SKM-1 (cell line): ENCODE measurements at regions not wholly inside any gene's neighbourhood (a gene's known extent, or its start where the extent isn't known, plus 50 kb on each side); places are given as distances from the start of the nearest gene placed in this dataset.

ENCODE experiments used
- DNase-seq: peaks from one replicate; lab custom pipeline; 2025; ENCODE audit not compliant: unreplicated experiment; lab: John Stamatoyannopoulos, UW

DNA sequence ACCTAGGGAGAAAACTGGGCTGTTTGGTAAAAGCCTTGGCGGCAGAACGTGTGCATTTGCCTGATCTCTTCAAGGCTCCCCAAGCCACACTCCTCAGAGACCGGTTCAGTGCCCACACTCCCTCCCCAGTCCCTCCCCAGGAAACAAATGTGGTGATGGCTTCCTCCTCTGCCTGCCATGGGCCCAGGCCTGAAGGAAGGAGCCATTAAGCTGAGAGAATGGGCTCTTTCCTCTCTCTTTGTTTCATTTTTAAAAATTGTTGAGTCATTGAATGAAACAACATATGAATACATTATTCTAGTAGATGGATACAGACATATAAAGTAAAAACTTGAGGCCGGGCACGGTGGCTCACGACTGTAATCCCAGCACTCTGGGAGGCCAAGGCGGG, 50.6 kb upstream of the YWHAQ start:
- no peak for DNase-seq

DNA sequence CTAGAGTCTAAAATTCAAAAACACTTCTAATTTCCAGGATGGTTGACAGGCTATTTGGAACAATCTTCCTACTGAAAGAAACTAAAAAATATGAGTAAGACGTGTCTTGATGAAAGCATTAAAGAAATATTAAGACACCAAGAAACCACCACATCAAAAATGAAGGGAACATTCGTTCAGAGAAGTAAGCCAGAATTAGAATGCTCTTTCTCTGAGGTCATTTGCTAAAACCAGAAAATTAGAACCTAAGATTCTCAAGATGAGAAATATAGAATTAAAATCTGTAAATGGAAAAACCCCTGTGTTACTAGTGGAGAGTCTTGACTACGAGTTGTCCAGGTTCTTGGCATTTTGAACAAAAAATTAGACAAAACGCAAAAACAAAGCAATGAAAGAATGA, 54.8 kb upstream of the YWHAQ start:
- DNase-seq: no peak

DNA sequence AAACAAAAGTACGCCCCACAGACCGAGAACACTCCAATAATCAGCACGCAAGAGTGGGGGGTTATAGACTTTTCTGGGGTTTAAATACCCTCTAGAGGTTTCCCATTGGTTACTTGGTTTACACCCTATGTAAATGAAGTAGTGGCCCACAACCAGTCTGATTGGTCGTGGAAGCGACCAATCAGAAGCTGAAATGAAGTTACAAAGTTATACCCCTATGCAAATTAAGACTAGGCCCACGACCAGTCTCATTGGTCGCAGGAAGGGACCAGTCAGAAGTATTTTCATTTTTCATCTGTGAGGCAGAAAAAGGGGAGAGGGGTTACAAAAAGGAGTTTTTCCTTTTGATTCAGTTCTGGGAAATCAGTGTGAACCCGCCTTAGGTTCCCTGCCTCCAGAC, 55.3 kb upstream of the YWHAQ start:
- no peak for DNase-seq

DNA sequence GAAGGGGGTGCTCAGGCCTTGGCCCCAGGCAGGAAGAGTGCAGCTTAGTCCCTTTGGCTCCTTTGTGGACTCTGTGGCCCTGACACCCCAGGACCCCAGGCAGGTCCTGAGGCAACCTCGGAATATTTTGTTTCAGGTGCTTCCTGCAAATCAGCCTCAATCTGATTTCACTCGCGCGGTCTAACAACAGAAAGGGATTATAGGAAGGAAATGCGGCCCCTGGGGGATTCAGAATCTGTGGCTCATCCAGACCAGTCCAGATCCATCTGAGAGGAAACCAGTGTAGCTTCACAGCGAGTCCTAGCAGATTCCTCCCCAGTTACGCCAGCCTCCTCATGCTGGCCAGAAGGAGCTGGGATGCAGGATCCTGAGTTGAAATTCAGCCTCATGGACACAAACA, 59.5 kb upstream of the YWHAQ start:
- DNase-seq: no peak

DNA sequence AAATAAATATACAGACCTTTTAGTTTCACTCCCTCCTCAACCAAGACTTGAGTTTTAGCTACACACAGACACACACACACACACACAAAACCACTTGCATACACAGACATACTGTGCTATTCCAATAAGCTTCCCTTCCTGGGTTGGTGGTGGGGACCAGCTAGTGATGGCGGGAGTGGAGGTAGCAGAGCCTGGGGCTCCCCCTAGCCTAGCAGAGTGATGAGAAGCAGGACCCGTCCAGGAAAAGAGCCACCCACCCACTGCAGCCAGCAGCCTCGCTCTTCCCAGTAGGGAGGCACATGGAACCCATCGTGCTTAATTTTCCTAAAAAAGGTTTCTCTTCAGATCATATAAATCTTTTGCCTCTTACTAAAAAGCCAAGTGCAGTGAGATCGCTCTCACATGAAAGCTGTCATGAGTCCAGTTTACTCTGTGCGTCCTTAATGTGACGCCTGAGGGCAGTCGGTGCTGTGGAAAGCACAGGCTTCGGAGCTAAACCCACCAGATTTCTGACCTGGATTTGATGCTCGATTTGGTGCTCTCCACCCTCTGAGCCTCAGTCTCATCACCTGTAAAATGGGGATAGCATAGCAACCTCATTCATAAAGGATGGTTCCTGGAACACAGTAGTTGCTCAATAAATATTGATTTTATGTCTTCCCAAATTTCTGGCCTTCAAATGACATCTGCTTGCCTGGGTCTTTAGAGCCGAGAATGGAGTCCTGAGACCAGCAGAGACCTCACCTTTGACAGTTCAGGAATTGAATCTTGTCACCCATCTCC, 60.1 kb upstream of the YWHAQ start:
- DNase-seq: no peak

DNA sequence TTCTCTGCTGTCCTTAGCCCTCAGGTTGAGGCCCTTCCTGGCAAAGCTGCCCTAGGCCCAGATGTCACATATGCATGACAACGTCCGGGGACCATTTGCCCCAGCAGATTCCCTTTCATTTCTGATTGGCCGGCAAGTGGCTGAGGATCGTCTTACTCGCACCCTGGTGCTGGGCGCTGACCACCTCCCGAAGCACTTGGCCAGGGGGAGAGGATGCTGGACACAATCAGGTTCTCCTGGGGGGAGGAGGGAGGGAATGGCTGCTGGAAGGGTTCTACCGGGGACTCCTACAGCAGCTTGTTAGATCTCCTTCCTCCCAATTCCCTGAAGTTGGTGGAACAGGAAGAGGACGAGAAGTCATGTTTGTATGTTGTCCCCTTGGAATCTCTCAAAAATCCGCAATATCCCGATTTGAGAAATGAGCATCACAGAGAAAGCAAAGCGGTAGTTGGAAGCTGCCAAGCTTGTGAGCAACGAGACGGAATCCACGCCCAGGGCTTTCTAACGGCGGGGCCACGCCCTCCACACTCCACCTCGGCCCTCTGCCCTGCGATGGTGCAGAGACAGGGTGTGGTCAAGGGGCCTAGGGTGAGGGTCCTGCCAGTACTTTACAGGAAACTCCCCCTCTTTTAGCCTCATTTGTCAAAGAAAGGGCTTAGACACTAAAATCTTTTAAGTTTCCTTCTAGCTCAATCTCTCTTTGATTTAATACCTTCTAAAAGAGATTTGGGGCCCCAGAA, 61.8 kb upstream of the YWHAQ start:
- DNase-seq: no peak

DNA sequence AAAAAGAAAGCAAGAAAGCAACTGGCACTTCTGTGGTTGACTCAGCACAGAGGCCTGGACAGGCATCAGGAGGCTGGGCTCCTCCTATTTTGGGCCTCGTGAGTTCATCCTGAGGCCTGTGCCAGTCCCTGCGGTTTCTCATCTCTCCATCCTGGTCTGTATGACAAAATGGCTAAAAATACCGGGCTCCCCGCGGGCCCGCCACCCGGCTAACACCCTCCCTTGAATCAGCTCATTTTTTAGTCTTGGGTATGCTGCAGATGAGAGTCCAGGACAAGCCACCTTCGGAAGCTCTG, 62.3 kb upstream of the YWHAQ start:
- DNase-seq: no peak

DNA sequence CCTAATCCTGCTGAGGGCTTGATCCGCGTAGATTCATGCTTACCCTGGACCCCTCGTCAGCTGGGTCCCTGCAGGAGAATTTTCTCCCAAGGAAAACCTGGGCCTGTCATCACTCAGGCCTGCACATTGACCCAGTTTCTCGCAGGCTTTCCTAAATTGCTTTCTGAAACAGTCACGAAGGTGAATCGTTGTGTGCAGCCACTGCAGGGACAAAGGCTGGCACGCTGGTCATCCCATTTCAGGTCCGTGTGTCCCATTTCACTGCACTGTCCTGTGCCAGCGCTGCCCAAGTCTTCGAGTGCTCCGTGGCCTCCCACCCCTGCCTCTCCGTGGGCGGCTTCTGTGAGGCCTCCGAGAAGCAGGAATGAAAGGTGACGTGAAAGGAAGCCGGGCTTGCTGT, 62.8 kb upstream of the YWHAQ start:
- no peak for DNase-seq

DNA sequence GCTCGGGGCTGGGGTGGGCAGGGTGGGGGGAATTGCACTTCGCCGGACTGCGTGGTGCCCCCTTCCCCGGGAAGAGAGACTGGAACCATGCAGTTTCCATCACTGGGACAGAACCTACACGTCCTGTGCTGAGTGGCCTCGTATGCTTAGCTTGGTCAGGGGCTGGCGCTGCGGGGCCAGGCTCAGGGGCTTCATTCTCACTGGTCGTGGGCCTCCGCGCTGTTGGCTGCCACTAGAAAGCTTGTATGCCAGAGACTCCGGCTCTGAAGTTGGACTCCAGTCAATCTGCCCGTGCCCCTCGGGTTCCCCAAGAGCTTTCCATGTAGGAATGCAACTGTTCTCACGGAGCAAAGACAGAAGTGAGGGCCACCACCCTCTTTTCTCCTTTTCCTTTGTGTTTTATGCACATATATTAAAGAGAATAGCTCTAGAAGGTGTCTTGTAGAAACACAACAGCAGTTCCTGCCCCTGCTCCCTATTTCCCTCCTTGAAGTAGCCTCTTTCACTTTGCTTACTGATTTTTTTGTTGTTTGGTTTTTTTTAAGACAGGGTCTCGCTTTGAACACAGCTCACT, 64.0 kb upstream of the YWHAQ start:
- no peak for DNase-seq

DNA sequence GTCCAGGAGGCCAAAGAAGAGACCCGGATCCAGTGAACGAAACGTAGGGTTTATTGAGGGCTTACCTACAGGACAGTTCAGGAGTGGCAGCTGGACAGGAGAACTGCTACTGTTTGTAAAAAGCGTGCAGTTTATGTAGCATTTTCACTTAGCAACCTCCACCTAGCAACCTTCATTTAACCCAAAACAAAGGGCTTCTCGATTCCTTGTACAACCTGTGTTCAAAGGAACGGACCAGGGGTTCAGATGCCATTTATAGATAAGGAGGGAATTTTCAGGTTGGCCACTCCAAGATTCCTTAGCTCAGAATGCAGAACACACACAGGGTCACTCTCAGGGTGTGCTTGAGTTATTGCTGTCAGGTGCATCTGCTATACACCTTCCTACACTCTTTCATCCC, 65.1 kb upstream of the YWHAQ start:
- no peak for DNase-seq

DNA sequence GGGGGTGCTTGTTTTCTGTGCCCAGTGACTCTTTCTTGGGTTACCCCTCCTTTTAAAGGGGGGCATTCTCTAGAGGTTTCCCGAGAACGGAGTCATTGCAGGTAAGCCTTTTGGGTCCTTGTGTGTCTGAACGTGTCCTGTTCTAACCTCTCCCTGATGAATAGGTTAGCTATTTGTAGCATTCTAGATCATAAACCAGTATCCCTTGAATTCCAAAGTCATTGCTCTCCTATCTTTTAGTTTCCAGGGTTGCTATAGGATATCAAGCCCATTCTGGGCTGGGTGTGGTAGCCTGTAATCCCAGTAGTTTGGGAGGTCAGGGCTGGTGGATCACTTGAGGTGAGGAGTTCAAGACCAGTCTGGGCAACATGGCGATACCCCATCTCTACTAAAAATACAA, 65.9 kb upstream of the YWHAQ start:
- no peak for DNase-seq

DNA sequence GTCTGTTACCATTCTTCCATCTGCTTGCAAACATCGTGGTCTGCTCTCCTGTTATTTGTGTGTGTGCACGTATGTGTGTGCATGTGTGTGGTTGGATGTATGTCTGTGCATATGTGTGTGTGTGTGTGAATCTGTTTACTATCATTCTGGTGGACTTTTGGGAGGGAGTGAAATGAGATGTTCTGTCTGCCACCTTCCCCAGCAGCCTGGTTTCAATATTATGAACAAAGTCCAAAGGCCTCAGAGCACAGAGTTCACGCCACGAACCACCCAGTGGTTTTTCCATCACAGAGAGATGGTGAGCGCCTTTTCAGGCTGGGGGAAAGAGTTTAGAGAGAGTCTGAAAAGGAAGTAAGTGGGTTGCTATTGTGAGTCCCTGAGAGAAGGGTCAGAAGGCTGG, 67.1 kb upstream of the YWHAQ start:
- no peak for DNase-seq

DNA sequence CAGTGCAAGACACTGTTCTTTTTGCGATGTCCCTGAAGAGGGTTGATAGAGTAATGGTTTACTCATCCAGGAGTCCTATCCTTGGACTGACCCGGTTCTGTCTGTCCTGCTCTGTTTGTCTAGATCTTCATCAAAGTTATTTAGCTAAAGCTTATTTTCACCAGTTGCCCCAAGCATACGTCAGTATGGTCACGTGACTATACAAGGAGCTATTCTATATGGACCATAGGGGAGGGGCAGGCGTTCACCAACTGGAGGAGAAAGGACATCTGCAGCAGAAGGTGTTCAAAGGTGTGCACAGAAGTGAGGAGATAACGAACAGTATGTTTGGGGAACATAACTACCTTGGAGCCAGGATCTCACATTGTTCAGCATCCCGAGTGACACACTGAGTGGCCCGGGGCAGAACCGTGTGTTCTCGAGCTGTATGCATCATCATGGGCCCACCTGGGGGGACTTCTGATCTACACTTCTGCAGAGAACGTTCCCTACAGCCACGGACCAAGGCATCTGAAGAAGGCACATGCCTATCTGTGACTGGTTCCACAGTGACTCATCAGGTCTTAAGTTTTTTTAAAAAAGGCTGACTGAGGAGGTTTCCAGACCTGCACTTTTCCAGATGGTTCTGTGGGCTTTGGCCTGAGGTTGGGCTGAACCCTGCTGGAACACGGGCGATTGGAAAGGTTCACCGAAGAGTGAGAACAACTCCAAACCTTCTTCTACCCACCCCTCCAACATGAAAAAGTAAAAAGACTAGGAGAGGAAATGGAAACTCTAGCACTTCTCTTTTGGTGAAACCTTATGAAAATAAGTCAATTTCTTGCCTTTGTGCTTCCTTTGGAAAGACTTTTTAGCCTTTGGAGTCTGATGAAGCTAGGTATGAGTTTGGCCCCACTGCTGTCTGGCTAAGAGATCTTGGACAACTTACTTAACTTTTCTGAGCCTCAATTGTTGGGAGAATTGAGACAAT, 68.6 kb upstream of the YWHAQ start:
- DNase-seq: no peak

DNA sequence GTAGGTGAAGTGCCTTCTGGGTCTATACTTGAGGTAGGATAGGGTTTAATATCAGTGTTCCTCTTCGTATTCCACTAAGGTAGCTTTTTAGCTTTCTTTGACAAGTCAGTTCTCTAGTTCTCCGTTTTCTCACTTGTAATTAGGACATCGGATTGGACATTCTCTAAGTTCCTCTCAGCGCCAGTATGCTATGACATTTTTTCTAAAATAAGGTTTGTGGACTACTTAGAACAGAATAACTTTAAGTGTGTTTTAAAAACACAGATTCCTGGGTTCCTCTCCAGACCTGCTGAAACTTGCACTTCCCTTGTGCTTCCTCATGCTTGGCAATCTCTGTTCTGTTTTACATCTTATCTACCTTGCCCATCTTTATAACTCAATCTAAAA, 69.3 kb upstream of the YWHAQ start:
- DNase-seq: no peak

DNA sequence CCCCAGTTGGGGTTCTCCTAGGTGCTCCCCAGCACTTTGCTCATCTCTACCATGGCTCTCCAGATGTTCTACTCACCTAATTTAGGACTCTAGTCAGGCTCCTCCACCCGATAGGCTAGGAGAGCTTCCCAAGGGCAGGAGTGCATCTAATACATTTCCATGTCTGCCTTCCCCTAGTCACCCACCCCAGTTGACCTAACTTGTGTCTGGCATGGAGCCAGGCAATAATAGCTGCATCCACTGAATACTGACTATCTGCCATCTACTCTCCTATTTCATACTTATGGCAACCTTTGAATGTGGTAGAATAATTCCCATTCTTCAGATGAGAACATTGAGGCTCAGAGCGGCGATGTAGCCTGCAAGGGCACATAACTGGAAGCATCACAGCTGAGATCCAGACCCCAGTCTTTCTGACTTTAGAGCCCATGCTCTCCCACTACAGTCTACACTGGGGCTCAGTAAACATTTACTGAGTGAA, 71.8 kb upstream of the YWHAQ start:
- no peak for DNase-seq

DNA sequence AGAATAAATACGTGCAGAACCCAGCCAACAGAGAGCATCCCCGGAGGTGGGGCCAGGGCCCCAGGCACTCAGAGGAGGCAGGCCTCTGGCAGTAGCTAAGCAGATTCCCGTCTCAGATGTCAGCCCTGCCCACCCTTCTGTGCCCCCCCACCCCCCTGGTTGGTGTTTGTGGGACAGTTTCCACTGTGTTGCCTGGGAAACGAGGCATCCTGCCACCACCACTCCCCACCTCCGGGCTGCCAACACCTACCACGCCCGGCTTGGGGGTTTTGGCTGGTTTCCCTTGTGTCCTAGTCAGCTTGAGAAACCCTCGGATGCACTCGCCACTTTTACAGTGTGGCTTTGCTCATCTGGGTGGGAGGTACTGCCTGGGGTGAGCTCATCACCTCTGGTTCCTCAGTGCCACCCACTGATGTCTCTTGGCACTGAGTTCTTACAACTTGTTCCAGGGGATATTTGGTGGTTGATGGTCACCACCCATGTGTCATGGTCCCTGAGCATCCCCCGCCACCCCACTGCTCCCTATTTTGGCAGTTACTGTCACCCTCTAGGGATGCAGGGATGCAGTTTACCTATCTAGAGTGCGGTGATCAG, 72.4 kb upstream of the YWHAQ start:
- no peak for DNase-seq

DNA sequence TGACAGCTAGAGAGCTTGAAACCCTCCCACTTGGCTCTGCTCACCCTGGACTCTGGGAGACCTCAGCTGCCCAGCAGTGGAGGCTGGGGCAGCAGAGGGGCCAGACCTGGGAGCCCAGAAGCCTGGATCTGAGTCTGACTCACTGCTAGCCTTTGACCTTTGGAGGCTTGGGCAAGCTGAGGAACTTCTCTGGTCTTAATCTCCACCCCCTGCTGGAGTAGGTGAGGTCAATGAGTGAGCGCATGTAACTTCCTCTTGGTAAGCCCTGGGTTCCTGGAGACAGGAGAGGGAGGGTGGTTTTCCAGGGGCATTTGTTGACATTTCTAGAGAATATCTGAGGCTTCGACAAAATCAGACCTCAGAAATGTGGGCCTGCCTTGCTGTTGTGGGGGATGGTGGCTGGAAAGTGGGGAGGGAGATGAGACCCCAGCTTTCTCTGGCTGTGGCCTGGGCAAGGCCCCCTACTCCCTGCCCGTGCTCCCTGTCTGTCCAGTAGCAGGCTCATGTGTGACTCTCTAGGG, 73.0 kb upstream of the YWHAQ start:
- peak; percentile 93 for DNase-seq

DNA sequence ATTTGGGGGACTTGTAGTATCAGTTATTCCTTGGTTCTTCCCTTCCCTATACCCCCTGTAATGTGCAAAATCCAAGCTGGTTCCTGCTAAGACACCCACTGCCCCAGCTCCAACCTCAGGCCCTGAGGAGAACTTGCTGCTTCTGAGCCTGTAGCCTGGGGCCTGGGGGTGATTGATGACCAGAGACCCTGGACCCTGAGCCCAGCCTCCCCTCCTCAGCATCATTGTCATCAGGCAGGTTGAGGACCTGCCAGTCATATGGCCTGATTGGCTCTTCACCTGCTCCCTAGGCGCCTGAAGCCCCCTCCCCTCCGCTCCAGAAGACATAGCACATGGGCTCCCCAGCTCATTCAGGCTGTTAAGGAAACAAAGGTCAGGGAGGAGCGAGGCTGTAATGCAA, 73.8 kb upstream of the YWHAQ start:
- DNase-seq: no peak

DNA sequence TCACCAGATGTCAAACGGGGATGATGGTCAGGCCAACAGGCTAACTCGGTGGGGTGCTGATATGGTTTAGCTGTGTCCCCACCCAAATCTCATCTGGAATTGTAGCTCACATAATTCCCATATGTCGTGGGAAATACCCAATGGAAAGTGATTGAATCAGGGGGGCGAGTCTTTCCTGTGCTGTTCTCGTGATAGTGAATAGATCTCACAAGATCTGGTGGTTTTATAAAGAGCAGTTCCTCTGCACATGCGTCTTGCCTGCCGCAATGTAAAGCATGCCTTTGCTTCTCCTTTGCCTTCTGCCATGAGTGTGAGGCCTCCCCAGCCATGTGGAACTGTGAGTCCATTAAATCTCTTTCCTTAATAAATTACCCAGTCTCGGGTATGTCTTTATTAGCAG, 74.4 kb upstream of the YWHAQ start:
- no peak for DNase-seq

DNA sequence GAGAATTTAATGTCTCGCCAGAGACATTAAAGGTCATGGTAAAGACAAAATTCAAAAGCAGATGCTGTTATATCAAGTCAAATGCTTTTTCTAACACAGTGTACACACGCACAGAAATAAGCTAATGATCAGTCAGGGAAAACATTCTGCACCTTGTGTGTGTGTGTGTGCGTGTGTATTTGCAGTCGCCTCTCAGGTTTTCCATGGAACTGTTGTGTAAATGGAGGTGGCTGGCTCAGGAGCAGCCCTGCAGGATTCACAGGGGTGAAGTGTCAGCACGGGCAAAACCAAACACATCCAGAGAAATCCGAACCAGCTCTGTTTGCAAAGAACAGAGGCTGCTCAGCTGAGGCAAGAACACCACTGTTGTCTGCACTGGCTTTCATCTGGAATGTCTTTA, 76.2 kb upstream of the YWHAQ start:
- DNase-seq: no peak
